Fibroblast of villous mesenchyme (primary cell): ENCODE measurements at regions not wholly inside any gene's neighbourhood (a gene's known extent, or its start where the extent isn't known, plus 50 kb on each side); places are given as distances from the start of the nearest gene placed in this dataset.

ENCODE experiments used
- DNase-seq: peaks from one replicate; pipeline ENCODE4 v3.0.0-alpha.2; 2010; ENCODE audit warnings: low read depth
- H3K4me3 ChIP-seq: 2 replicates; pipeline ENCODE4 v1.5.1; 2011; ENCODE audit warnings: low read depth, mild to moderate bottlenecking, low read length
- TF ChIP-seq, protein P1 (sequence below): IDR thresholded peaks from 2 replicates; pipeline ENCODE4 v1.5.1; 2012; ENCODE audit warnings: low read depth, mild to moderate bottlenecking, low read length; ENCODE audit not compliant: insufficient read depth

DNA sequence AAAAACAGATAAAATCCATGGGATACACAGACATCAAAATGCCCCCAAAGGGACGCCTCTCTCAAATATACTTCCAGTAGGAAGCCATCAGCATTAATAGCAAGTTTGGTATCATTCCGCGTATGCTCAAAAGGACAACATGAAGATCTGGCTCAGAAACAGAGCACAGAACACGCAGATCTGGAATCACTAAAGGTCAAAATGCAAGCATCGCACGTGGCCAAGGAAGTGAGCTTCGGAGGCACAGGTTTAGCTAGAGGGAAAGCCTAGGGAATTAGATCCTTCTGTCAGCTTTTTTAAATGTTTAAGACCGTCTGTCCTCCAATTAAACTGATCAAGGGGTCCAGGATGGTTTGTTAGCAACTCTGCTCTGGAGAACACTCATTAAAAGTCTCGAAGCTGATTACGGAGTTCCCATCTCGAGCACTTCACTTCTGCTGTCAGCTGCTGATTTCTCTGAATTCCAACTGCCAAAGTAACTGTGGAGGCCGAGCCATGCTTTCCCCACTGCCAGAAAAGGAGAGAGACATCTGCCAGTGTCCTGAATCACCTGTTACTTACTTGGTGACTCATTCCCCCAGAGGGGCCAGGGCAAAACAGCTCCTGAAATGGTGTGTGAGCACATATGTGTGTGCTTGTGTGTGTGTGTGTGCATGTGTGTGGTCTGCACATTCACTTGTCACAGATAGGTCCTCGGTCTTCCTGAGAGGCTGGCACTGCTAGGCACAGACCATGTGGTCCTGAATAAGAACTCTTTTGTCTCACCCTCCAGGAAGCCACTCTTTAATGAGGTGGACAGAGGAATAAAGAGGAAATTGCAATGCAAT is 177.7 kb upstream of the PPARGC1A start:
- TF ChIP-seq, protein P1, sequence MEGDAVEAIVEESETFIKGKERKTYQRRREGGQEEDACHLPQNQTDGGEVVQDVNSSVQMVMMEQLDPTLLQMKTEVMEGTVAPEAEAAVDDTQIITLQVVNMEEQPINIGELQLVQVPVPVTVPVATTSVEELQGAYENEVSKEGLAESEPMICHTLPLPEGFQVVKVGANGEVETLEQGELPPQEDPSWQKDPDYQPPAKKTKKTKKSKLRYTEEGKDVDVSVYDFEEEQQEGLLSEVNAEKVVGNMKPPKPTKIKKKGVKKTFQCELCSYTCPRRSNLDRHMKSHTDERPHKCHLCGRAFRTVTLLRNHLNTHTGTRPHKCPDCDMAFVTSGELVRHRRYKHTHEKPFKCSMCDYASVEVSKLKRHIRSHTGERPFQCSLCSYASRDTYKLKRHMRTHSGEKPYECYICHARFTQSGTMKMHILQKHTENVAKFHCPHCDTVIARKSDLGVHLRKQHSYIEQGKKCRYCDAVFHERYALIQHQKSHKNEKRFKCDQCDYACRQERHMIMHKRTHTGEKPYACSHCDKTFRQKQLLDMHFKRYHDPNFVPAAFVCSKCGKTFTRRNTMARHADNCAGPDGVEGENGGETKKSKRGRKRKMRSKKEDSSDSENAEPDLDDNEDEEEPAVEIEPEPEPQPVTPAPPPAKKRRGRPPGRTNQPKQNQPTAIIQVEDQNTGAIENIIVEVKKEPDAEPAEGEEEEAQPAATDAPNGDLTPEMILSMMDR, result no peak

DNA sequence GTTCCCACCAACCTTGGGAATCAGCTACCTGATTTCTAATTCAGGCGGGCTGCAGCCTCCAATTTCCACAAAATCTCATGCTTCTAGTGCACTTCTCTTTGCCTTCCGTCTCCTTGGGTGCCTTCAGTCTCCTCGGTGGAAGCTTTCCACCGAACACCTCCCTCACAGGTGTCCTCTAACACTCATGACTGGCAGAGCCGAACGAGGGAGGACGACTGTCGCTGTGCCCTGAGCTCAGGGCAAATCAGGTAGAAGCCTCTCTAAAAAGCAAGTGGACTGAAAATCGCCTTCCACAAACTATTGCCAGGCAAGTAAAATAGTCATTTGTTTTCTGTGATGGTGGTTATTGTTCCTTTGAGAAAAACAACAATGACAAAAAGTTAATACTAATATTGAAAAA is 176.1 kb upstream of the PPARGC1A start:
- DNase-seq, result no peak
- H3K4me3 ChIP-seq, result no peak overlapping the region
- TF ChIP-seq, protein P1, result no peak

More for the DNA sequence above, 177.7 kb upstream of the PPARGC1A start:
- no peak overlapping the region for H3K4me3 ChIP-seq
- no peak for DNase-seq

DNA sequence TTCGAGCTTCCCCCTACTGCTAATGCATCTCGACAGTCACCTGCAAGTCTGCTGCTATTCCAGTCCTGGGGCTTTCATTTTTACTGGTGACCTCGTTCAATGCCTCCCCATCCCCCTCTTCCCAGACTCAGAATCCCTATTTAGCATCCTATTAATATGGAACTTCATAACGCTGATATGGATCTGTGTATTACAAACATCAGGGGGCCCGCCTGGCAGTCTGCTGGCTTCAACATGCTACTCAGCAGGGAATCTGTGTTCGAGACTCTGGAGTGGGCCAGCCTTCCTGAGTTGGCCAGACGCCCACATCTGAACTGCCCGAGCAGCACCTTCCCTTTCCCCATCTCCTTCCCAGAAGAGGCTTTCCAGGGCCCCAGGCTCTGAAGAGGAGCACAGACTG is 173.9 kb upstream of the PPARGC1A start:
- DNase-seq, result no peak
- H3K4me3 ChIP-seq, result no peak overlapping the region
- TF ChIP-seq, protein P1, result no peak

DNA sequence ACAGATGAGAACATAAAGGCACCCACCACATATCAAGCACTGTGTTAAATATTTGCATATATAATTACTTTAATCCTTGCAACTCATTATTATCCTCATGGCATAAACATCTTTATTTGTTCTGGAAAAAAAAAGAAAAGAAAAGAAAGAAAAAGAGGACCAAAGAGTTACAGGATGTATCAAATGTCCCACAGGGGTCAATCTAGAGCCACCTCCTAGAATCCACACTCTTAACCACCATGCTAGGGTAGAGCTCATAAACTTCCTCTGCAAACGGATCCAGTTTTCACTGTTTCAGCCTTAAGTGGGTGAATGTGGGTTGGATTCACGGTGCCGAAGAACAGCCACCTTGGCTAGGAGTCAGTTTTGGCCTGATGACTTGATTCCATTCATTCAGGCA is 171.1 kb upstream of the PPARGC1A start:
- DNase-seq, result no peak
- TF ChIP-seq, protein P1, result no peak

DNA sequence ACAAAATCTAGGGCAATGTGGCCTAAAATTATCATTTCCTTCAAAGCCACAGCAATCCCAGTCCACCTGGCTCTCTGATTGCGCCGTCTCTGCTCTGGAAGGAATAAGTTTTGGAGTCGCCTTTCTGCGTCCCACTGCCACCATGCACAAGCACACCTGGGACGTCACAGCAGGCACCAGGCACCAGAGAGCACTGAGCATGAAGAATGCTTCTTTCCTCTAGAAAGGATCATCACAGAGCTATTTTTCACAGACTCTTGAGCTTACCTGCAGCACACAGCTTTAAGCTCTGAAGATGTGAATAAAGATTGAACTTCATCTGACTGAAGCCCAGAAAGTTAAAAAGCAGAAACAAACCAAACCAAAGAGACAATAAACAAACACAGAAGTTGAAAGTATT is 170.0 kb upstream of the PPARGC1A start:
- H3K4me3 ChIP-seq, result no peak overlapping the region
- DNase-seq, result no peak
- TF ChIP-seq, protein P1, result no peak

More for the DNA sequence above, 171.1 kb upstream of the PPARGC1A start:
- H3K4me3 ChIP-seq, result no peak overlapping the region

DNA sequence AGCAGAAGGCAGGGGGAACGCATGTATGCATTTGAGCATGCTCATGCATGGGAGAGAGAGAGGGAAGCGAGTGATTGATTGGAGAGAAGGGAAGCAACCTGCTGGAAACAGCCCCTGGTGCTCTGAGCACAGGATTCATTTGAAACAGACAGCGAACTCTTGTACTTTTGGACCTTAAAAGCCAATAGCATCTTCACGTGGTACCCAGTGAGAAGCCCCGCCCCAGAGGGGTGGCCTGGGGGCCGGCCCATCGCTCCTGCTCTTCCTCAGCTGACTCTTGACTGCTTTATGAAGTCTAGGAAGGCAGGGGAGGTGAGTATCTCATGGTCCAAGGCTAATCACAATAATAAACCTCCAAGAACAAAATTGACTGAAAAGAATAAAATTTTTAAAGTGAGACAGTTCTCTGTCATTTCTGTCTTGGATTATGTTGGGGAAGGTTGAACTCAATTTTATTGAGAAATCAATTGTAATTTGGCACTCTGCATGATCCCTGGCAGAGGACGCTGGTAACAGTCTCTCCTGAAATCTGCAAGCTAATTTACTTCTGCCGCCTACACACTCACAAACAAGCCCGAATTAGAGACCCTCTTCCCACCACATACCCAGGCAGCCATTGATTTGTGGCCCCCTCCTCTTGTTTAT is 168.2 kb upstream of the PPARGC1A start:
- TF ChIP-seq, protein P1, result no peak
- DNase-seq, result no peak
- H3K4me3 ChIP-seq, result no peak overlapping the region
